ENCODE measurements at regions not wholly inside any gene's neighbourhood (a gene's known extent, or its start where the extent isn't known, plus 50 kb on each side); places are given as distances from the start of the nearest gene placed in this dataset.
A peak's percentile ranks its signal among the peaks of the same experiment; 100 is the strongest.

- DNase-seq = no peak
These were observed 441.7 kb upstream of the JARID2 start for GRCh38 chr6:14804001-14804784.

GRCh38 chr6:14804785-14805210 is 441.1 kb upstream of the JARID2 start:
- peak in 1 of 2 experiments; percentile 51 for DNase-seq

- no peak for DNase-seq
These were observed 439.8 kb upstream of the JARID2 start for GRCh38 chr6:14806101-14806500.

- DNase-seq = no peak
These were observed 438.7 kb upstream of the JARID2 start for GRCh38 chr6:14807130-14807529.

- DNase-seq = no peak
These were observed 437.9 kb upstream of the JARID2 start for GRCh38 chr6:14807971-14808370.

- DNase-seq = no peak
These were observed 435.8 kb upstream of the JARID2 start for GRCh38 chr6:14810021-14810420.

- no peak for DNase-seq
These were observed 434.0 kb upstream of the JARID2 start for GRCh38 chr6:14811775-14812428.

- no peak for DNase-seq
These were observed 431.9 kb upstream of the JARID2 start for GRCh38 chr6:14814016-14814415.

- no peak for DNase-seq
These were observed 429.6 kb upstream of the JARID2 start for GRCh38 chr6:14816116-14816859.

GRCh38 chr6:14817074-14817473 is 428.8 kb upstream of the JARID2 start:
- no peak for DNase-seq

- DNase-seq = peak in 1 of 2 experiments; percentile 16
These were observed 427.4 kb upstream of the JARID2 start for GRCh38 chr6:14818422-14818884.

GRCh38 chr6:14819001-14819400 is 426.9 kb upstream of the JARID2 start:
- DNase-seq = no peak

- DNase-seq = no peak
These were observed 425.9 kb upstream of the JARID2 start for GRCh38 chr6:14819840-14820420.

GRCh38 chr6:14822012-14822553 is 423.8 kb upstream of the JARID2 start:
- DNase-seq = no peak

- no peak for DNase-seq
These were observed 423.2 kb upstream of the JARID2 start for GRCh38 chr6:14822679-14823078.

- no peak for DNase-seq
These were observed 421.8 kb upstream of the JARID2 start for GRCh38 chr6:14824060-14824459.

GRCh38 chr6:14824484-14825275 is 421.2 kb upstream of the JARID2 start:
- no peak for DNase-seq

- no peak for DNase-seq
These were observed 419.4 kb upstream of the JARID2 start for GRCh38 chr6:14826456-14826855.

GRCh38 chr6:14827354-14827753 is 418.5 kb upstream of the JARID2 start:
- DNase-seq = no peak

- DNase-seq = no peak
These were observed 417.7 kb upstream of the JARID2 start for GRCh38 chr6:14828201-14828611.

- no peak for DNase-seq
These were observed 414.8 kb upstream of the JARID2 start for GRCh38 chr6:14831070-14831469.

GRCh38 chr6:14831937-14832336 is 413.9 kb upstream of the JARID2 start:
- DNase-seq = no peak
